ENCODE measurements at regions not wholly inside any gene's neighbourhood (a gene's known extent, or its start where the extent isn't known, plus 50 kb on each side); places are given as distances from the start of the nearest gene placed in this dataset.

DNA sequence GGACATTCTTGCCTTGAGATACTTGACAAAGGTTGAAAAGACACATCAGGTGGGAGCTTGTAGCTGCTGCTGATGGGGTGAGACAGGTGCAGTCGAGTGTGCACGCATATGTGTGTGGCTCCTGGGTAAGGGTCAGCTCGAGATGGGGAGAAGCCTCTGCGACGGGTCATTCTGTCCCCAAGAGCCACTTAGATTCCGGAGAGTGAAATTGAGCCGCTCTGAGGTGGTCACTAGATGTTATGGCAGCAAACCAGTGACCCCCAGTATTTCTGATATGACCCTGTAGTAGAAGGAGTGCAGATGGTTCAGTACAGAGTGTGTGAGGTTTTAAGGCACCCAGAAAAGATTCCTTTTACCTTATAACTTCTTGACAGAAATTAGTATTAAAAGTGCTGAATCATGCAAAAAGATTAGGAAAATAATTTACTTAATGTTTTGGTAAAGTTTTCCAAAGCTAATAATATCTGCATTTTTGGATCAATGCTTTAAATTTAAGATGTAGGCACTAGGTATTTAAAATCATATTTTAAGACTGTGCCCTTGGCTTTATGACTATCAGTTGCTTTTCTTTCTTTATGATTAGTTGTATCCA is 241.9 kb upstream of the TOPAZ1 start:
- Histone ChIP-seq H2AFZ (ENCODE audit: low read length, unreplicated experiment) (no peak overlapping the region), H3K36me3 (ENCODE audit: insufficient read depth, low read length) (peaks cover 4% of the 10 kb centered on the region; the same call in 1 of the 2 replicates), H3K4me3 (ENCODE audit: low read depth, low read length) (peak overlapping the region; percentile 93), H3K27me3 (ENCODE audit: insufficient read depth, low read length) (peaks cover 47% of the 10 kb centered on the region; the same call in 1 of the 2 replicates), H3K27ac (ENCODE audit: low read depth, low read length) (peak overlapping the region; percentile 34; the same call in 1 of the 2 replicates), H3K4me1 (ENCODE audit: control insufficient read depth, insufficient read depth, low read length, unreplicated experiment) (peaks cover 33% of the 10 kb centered on the region), H3K79me2 (ENCODE audit: control insufficient read depth, insufficient read depth, low read length, unreplicated experiment) (peaks cover 66% of the 10 kb centered on the region)

DNA sequence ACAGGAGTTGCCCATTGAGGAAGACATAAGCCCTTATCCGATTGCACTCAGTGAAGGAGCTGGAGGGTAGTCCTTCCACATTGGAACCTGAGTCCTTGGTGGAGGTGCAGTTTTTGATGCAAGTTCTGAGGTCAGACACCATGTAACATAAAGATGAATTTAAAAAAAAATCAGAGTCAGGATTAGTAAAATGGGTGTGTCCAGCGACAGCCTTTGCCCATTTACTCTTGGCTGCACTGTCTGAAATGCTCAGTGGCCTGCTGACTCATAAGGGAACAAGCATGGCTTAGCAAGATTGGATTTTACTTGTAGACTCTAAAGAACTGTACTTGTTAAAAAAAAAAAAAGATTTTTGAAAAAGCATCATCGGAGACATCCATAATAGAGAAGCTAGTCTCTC is 241.1 kb upstream of the TOPAZ1 start:
- peaks cover 33% of the 10 kb centered on the region for H3K4me1 ChIP-seq (ENCODE audit: control insufficient read depth, insufficient read depth, low read length, unreplicated experiment)
- H2AFZ ChIP-seq (ENCODE audit: low read length, unreplicated experiment): no peak overlapping the region
- H3K36me3 ChIP-seq (ENCODE audit: insufficient read depth, low read length): peaks cover 4% of the 10 kb centered on the region; the same call in 1 of the 2 replicates
- H3K27me3 ChIP-seq (ENCODE audit: insufficient read depth, low read length): peaks cover 40% of the 10 kb centered on the region; the same call in 1 of the 2 replicates
- H3K4me3 ChIP-seq (ENCODE audit: low read depth, low read length): peak overlapping the region; percentile 93
- H3K27ac ChIP-seq (ENCODE audit: low read depth, low read length): 0 out of 2 replicates have a peak overlapping the region, but pooled peaks have one; percentile 21
- peaks cover 73% of the 10 kb centered on the region for H3K79me2 ChIP-seq (ENCODE audit: control insufficient read depth, insufficient read depth, low read length, unreplicated experiment)

- no peak overlapping the region for H3K27ac ChIP-seq (ENCODE audit: low read depth, low read length)
- H3K36me3 ChIP-seq (ENCODE audit: insufficient read depth, low read length): peaks cover 4% of the 10 kb centered on the region; the same call in 1 of the 2 replicates
- peak overlapping the region; percentile 93 for H3K4me3 ChIP-seq (ENCODE audit: low read depth, low read length)
- H3K27me3 ChIP-seq (ENCODE audit: insufficient read depth, low read length): peaks cover 35% of the 10 kb centered on the region; the same call in 1 of the 2 replicates
- H3K79me2 ChIP-seq (ENCODE audit: control insufficient read depth, insufficient read depth, low read length, unreplicated experiment): peaks cover 77% of the 10 kb centered on the region
- peaks cover 33% of the 10 kb centered on the region for H3K4me1 ChIP-seq (ENCODE audit: control insufficient read depth, insufficient read depth, low read length, unreplicated experiment)
- H2AFZ ChIP-seq (ENCODE audit: low read length, unreplicated experiment): no peak overlapping the region
Observed at GRCh38 chr3:44001072-44001471, 240.6 kb upstream of the TOPAZ1 start.

DNA sequence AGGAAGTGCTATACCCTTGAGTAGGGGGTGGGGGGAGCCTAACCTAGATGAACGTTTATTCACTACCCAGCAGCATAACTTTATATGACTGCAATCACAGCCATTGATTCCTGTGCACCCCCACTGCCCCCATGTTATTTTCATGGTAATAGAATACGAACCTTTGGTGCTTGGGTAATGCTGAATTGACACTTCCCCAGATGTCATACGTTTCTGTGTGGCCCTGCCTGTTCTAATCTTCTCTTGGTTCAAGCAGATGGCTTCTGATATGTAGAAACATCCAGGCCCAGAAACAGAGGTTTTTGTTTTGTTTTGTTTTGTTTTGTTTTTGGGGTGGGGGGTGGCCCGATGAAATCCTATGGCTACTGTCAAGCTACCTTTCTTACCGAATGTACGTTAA is 237.9 kb upstream of the TOPAZ1 start:
- Histone ChIP-seq H3K27me3 (ENCODE audit: insufficient read depth, low read length) (peaks cover 10% of the 10 kb centered on the region; the same call in 1 of the 2 replicates), H3K4me3 (ENCODE audit: low read depth, low read length) (no peak overlapping the region), H3K27ac (ENCODE audit: low read depth, low read length) (no peak overlapping the region), H3K36me3 (ENCODE audit: insufficient read depth, low read length) (peaks cover 4% of the 10 kb centered on the region; the same call in 1 of the 2 replicates), H3K4me1 (ENCODE audit: control insufficient read depth, insufficient read depth, low read length, unreplicated experiment) (peaks cover 24% of the 10 kb centered on the region), H2AFZ (ENCODE audit: low read length, unreplicated experiment) (no peak overlapping the region), H3K79me2 (ENCODE audit: control insufficient read depth, insufficient read depth, low read length, unreplicated experiment) (peaks cover 84% of the 10 kb centered on the region)

GRCh38 chr3:44011680-44012079 is 230.0 kb upstream of the TOPAZ1 start:
- no peak overlapping the region for H2AFZ ChIP-seq (ENCODE audit: low read length, unreplicated experiment)
- peaks cover 64% of the 10 kb centered on the region for H3K79me2 ChIP-seq (ENCODE audit: control insufficient read depth, insufficient read depth, low read length, unreplicated experiment)
- H3K27ac ChIP-seq (ENCODE audit: low read depth, low read length): no peak overlapping the region
- no peak overlapping the region for H3K4me3 ChIP-seq (ENCODE audit: low read depth, low read length)
- peaks cover 3% of the 10 kb centered on the region; the same call in 1 of the 2 replicates for H3K36me3 ChIP-seq (ENCODE audit: insufficient read depth, low read length)
- no peaks in the 10 kb centered on the region for H3K27me3 ChIP-seq (ENCODE audit: insufficient read depth, low read length)
- H3K4me1 ChIP-seq (ENCODE audit: control insufficient read depth, insufficient read depth, low read length, unreplicated experiment): no peaks in the 10 kb centered on the region

DNA sequence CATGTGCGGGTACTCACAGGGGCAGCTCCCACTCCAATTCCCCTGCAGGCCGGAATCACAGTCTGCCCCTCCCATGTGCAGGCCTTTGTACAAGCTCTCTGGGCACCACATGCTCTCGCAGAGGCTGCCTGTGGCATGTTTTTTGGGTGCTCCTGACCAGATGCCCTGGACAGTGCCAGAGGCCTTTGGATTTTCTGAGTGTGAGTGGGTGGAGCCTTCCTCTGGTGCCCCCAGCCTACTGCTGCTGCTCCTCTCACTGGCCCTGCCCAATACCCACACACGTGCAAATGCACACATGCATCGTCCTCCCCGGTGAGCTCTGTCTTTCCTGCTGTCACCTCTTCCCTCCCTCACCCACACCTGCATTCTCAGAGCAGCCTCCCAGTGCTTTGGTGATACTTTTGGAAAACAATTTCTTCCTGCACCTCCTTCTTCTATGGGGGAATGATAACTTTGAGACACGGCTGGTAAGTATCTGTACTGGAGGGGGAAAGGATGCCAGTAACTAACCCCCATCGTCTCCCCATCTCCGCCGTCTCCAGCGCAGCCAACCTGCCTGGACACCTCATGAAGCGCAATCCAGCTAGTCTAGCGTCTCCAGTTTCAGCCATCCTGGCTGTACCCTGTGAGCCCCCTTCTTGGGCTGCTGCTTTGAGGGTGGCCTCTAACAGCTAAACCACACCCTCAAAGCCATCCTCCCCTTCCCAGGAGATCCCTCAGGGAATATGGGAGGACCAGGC is 229.4 kb upstream of the TOPAZ1 start:
- Histone ChIP-seq H2AFZ (ENCODE audit: low read length, unreplicated experiment) (no peak overlapping the region), H3K27ac (ENCODE audit: low read depth, low read length) (no peak overlapping the region), H3K4me3 (ENCODE audit: low read depth, low read length) (no peak overlapping the region), H3K36me3 (ENCODE audit: insufficient read depth, low read length) (peaks cover 7% of the 10 kb centered on the region; the same call in 1 of the 2 replicates), H3K27me3 (ENCODE audit: insufficient read depth, low read length) (no peaks in the 10 kb centered on the region), H3K4me1 (ENCODE audit: control insufficient read depth, insufficient read depth, low read length, unreplicated experiment) (no peaks in the 10 kb centered on the region), H3K79me2 (ENCODE audit: control insufficient read depth, insufficient read depth, low read length, unreplicated experiment) (peaks cover 62% of the 10 kb centered on the region)

DNA sequence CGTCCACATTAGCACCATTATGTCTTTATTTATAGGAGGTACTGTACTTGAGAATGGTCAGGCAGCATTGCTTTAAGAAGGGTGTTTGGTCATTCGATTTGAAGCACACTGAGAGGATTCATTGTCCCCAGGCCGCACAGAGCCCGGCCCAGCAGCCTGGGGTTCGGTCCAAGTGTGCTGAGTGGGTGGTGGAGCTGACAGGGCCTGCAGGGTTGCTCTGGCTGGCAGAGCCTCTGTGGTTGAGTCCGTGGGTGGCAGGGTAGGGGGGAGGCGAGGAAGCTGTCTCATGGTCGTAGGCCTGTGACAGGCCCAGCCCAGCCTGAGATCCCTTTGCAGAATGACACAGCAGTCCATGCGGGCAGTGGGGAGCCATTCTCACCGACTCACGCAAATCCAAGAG is 227.7 kb upstream of the TOPAZ1 start:
- no peaks in the 10 kb centered on the region for H3K27me3 ChIP-seq (ENCODE audit: insufficient read depth, low read length)
- H3K27ac ChIP-seq (ENCODE audit: low read depth, low read length): no peak overlapping the region
- peaks cover 7% of the 10 kb centered on the region; the same call in 1 of the 2 replicates for H3K36me3 ChIP-seq (ENCODE audit: insufficient read depth, low read length)
- H3K4me1 ChIP-seq (ENCODE audit: control insufficient read depth, insufficient read depth, low read length, unreplicated experiment): no peaks in the 10 kb centered on the region
- no peak overlapping the region for H2AFZ ChIP-seq (ENCODE audit: low read length, unreplicated experiment)
- peaks cover 53% of the 10 kb centered on the region for H3K79me2 ChIP-seq (ENCODE audit: control insufficient read depth, insufficient read depth, low read length, unreplicated experiment)
- no peak overlapping the region for H3K4me3 ChIP-seq (ENCODE audit: low read depth, low read length)

DNA sequence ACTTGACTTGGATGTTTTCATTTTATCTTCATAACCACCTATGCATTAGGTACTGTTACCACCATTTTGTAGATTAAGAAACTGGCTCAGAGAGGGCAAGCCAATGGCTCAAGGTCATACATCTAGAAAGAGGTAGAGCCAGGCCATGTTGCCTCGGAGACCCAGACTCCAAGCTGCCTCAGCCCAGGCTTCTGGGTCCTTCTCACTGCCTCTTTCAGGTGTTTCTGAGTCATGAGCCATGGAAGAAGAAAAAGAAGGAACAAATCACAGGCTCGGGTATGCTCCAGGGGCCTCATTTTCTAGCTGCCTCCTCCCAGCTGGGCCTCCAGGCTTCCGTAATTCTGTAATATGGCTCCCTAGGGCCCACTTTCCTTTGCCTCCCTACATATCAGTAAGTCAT is 226.5 kb upstream of the TOPAZ1 start:
- Histone ChIP-seq H3K27ac (ENCODE audit: low read depth, low read length) (no peak overlapping the region), H2AFZ (ENCODE audit: low read length, unreplicated experiment) (no peak overlapping the region), H3K36me3 (ENCODE audit: insufficient read depth, low read length) (0 out of 2 replicates have a peak, but pooled peaks cover 4% of the 10 kb centered on the region), H3K4me1 (ENCODE audit: control insufficient read depth, insufficient read depth, low read length, unreplicated experiment) (no peaks in the 10 kb centered on the region), H3K27me3 (ENCODE audit: insufficient read depth, low read length) (no peaks in the 10 kb centered on the region), H3K79me2 (ENCODE audit: control insufficient read depth, insufficient read depth, low read length, unreplicated experiment) (peaks cover 57% of the 10 kb centered on the region), H3K4me3 (ENCODE audit: low read depth, low read length) (no peak overlapping the region)

DNA sequence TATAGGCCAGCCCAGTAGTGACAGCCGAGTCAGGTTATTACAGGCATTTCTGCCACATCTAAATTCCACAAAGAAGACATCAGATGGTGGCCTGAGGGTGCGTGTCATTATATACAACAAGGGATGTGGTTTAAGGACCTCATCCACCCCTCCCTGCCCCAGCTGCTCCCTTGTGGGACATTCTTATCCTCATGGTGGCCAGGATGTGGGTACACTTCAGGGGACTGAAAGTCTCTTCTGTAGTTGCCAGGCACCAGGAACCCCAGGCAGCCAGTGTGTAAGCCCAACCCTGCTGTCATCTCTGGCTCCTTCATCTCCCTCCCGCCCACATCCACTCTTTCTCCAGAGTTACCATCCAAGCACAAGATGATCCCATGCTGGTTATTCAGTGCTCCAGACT is 224.9 kb upstream of the TOPAZ1 start:
- no peak overlapping the region for H2AFZ ChIP-seq (ENCODE audit: low read length, unreplicated experiment)
- peaks cover 6% of the 10 kb centered on the region for H3K4me1 ChIP-seq (ENCODE audit: control insufficient read depth, insufficient read depth, low read length, unreplicated experiment)
- H3K36me3 ChIP-seq (ENCODE audit: insufficient read depth, low read length): 0 out of 2 replicates have a peak, but pooled peaks cover 4% of the 10 kb centered on the region
- no peak overlapping the region for H3K4me3 ChIP-seq (ENCODE audit: low read depth, low read length)
- H3K79me2 ChIP-seq (ENCODE audit: control insufficient read depth, insufficient read depth, low read length, unreplicated experiment): peaks cover 59% of the 10 kb centered on the region
- H3K27ac ChIP-seq (ENCODE audit: low read depth, low read length): no peak overlapping the region
- H3K27me3 ChIP-seq (ENCODE audit: insufficient read depth, low read length): peaks cover 7% of the 10 kb centered on the region; the same call in 1 of the 2 replicates

DNA sequence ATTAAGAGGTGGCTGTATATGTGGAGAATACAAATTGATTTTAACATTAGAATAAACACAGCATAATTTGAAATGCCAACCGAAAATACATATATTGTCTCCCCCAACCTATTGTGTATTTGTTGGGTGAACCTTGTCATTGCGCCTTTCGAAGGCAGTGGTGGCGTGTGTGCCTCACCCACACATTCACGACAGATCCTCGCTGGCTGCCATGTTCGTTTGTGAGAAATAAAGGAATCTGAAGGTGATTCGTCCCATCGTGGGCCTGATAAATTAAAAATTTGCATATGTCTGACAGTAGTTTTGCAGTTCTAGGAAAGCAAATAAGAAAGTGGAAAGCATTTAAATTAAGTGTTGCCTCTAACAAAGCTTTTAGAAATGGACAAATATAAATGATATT is 222.8 kb upstream of the TOPAZ1 start:
- Histone ChIP-seq H3K36me3 (ENCODE audit: insufficient read depth, low read length) (0 out of 2 replicates have a peak, but pooled peaks cover 5% of the 10 kb centered on the region), H3K4me3 (ENCODE audit: low read depth, low read length) (no peak overlapping the region), H3K27ac (ENCODE audit: low read depth, low read length) (no peak overlapping the region), H3K79me2 (ENCODE audit: control insufficient read depth, insufficient read depth, low read length, unreplicated experiment) (peaks cover 59% of the 10 kb centered on the region), H3K4me1 (ENCODE audit: control insufficient read depth, insufficient read depth, low read length, unreplicated experiment) (peaks cover 17% of the 10 kb centered on the region), H3K27me3 (ENCODE audit: insufficient read depth, low read length) (peaks cover 20% of the 10 kb centered on the region; the same call in 1 of the 2 replicates), H2AFZ (ENCODE audit: low read length, unreplicated experiment) (no peak overlapping the region)

All from ACC112 (cell line).